HAP-1 (cell line): ENCODE measurements at regions not wholly inside any gene's neighbourhood (a gene's known extent, or its start where the extent isn't known, plus 50 kb on each side); places are given as distances from the start of the nearest gene placed in this dataset.

ENCODE experiments used
- DNase-seq, 2 experiments: peaks; one replicate each; pipeline ENCODE4 v3.0.0-alpha.2; 2016 to 2020; ENCODE audit warnings: low spot score in 2 of 2
- H3K27me3 ChIP-seq: fragments of 250-450 bp; sonication (Bioruptor Pico); 2 replicates; pipeline ENCODE4 v1.5.1; 2020; ENCODE audit warnings: low read depth, mild to moderate bottlenecking, moderate library complexity
- H3K36me3 ChIP-seq: fragments of 250-450 bp; sonication (Bioruptor Pico); replicated peaks from 2 replicates; pipeline ENCODE4 v1.5.1; 2020; ENCODE audit warnings: mild to moderate bottlenecking
- H3K4me1 ChIP-seq: fragments of 250-450 bp; sonication (Bioruptor Pico); 2 replicates; pipeline ENCODE4 v1.5.1; 2020; ENCODE audit warnings: mild to moderate bottlenecking
- H3K4me3 ChIP-seq: fragments of 250-450 bp; sonication (Bioruptor Pico); 2 replicates; pipeline ENCODE4 v1.5.1; 2020; ENCODE audit warnings: mild to moderate bottlenecking, moderate library complexity
- H3K9me3 ChIP-seq: fragments of 250-450 bp; sonication (Bioruptor Pico); 2 replicates; pipeline ENCODE4 v1.5.1; 2020; ENCODE audit warnings: mild to moderate bottlenecking, moderate library complexity
- in situ Hi-C: fragments of 300-500 bp; cut with MboI; formaldehyde crosslinking; loops from 3 replicates; pipeline ENCODE4 v1.14.3; 2020; ENCODE audit warnings: low sequenced_read_pairs, inconsistent platforms, mixed read lengths

DNA sequence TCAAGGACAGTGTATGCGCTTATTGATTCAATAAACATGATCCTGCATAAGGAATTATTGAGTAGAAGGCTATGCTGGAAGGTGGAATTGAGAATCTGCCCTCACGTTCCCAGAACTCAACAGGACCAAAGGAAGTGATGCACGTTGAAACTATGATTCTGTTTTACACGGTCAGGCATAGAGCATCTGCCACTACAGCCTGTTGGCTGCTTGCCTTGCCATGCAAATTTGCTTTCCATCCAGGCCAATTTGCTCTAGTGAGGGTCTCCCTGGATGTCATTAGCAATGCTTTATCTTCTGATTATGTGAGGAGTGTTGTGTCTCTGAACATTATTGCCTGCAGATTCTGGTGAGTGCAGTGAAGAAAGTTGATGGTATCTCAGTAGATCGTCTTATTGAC is 132.9 kb downstream of the ADRA2A start:
- Histone ChIP-seq H3K4me1 (no peaks in the 10 kb centered on the region), H3K4me3 (no peak overlapping the region), H3K36me3 (no peaks in the 10 kb centered on the region), H3K9me3 (no peaks in the 10 kb centered on the region), H3K27me3 (no peaks in the 10 kb centered on the region)
- DNase-seq: no peak
- in situ Hi-C loops: no loop called here

DNA sequence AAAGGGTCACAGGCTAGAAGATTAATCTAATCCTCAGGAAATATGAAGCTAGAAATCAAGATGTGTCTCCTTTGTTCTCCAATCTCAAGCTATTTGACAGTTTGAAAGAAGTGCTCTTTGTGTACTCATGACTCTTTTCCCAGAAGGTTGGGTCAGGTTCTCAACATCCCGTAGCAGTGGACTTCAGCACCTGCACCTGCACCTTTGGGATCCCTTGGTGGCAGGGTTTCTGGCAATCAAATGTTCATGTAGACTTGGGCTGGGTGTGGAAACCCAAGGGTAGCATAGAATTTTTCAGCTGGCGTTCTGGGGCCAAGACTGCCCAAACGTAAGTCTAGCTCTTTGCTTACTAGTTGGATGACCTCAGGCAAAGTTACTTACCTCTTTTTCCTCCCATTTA is 134.4 kb downstream of the ADRA2A start:
- no peak overlapping the region for H3K4me3 ChIP-seq
- no peaks in the 10 kb centered on the region for H3K4me1 ChIP-seq
- DNase-seq: no peak
- no peaks in the 10 kb centered on the region for H3K36me3 ChIP-seq
- in situ Hi-C loops: no loop called here
- H3K27me3 ChIP-seq: no peaks in the 10 kb centered on the region
- H3K9me3 ChIP-seq: no peaks in the 10 kb centered on the region

DNA sequence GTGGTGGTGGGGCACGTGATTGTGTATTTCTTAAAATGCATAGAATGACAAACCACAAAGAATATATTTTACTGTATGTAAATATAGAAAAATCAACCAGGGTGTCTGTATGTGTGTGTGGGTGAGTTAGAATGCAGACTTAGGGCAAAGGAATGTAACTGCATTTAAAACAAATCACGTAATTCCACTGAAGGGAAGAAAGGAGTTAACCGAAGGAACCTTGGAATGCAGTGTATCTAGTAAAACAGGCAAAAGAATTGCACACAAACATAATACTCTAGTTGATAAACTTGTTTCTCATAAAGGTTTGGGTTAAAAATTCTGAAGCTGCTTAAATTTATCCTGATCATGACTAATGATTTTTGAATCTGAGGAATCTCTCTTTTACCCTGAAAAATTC is 134.9 kb downstream of the ADRA2A start:
- Histone ChIP-seq H3K4me3 (no peak overlapping the region), H3K36me3 (no peaks in the 10 kb centered on the region)
- in situ Hi-C loops: no loop called here

DNA sequence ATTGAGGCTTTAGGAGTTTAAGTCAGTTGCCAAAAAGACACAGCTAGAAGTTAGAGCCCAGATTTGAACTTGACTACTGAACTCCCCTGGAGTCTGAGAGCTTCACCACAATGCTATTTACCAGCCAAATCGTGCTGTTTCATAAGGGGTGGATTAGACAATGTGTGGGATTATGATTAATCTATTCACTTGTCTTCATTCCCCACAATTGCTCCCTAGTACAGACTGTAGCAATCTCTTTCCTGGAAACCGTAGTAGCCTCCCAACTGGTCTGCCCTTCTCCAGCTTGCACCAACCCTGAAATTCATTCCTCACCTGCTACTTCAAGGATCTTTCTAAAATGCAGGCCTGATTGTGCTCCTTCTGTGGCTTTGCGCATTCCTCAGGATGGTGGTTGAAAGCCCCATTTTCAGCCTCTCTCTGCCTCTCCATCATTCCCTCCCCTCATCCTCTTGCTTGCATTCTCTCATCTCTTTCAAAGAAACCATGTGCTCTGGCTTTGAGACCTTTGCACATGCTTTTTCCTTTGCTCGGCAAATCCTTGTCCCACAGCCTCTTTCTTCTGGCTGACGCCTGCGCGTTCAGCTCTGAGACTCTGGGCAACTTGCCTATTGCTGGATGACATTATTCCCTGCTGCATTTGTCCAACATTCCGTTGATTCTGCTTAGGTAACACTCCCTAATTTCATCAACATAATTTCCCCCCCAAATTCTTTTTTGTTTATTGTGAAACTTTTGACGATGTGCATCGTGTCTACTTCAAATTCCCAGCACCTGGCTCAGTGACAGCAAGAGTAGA is 145.1 kb downstream of the ADRA2A start:
- H3K4me1 ChIP-seq: no peaks in the 10 kb centered on the region
- no peak for DNase-seq
- no peaks in the 10 kb centered on the region for H3K36me3 ChIP-seq
- in situ Hi-C loops: no loop called here
- H3K4me3 ChIP-seq: no peak overlapping the region
- no peaks in the 10 kb centered on the region for H3K9me3 ChIP-seq
- no peaks in the 10 kb centered on the region for H3K27me3 ChIP-seq

More for the DNA sequence above, 134.9 kb downstream of the ADRA2A start:
- no peak for DNase-seq
- Histone ChIP-seq H3K4me1 (no peaks in the 10 kb centered on the region), H3K9me3 (no peaks in the 10 kb centered on the region), H3K27me3 (no peaks in the 10 kb centered on the region)

DNA sequence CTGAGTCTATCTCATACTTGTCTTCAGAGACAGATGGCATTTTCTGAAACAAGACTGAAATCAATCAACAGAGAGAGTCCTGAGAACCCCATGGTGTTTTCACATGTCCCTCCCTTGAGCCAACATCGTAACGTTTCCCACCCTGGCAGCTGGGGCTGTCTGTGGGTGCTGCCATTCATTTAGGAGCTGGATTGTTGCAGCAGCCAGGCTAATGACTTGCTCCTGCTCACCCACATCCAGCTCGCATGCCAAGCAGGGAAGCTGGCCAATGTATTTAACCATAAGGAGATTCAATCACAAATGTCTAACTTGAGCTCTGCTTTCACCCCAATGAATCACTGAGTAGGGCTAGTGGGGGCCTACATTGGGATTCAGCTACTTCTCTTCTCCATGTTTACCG is 146.1 kb downstream of the ADRA2A start:
- Histone ChIP-seq H3K27me3 (no peaks in the 10 kb centered on the region), H3K9me3 (no peaks in the 10 kb centered on the region), H3K36me3 (no peaks in the 10 kb centered on the region), H3K4me1 (no peaks in the 10 kb centered on the region), H3K4me3 (no peak overlapping the region)
- in situ Hi-C loops: no loop called here
- no peak for DNase-seq

DNA sequence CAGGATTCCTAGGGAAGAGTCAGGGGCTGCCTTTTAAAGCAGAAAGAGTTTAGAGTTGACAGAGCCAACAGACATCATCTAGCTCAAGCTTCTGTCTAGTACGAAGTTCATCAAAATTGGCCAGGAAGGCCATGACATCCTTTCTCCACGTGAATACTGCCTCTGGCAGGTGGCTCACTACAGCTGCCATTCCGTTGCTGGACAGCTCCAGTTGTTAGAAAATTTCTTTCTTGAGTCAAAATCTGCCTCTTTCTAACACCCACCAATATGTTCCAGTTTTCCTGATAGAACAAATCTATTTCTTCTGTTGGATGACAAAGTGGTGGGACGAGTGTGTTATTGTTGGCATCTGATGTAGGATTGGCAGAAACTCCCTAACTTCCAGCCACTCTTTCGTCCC is 154.9 kb downstream of the ADRA2A start:
- no peaks in the 10 kb centered on the region for H3K9me3 ChIP-seq
- in situ Hi-C loops: no loop called here
- no peak overlapping the region for H3K4me3 ChIP-seq
- no peak for DNase-seq
- no peaks in the 10 kb centered on the region for H3K27me3 ChIP-seq
- H3K36me3 ChIP-seq: no peaks in the 10 kb centered on the region
- H3K4me1 ChIP-seq: no peaks in the 10 kb centered on the region

DNA sequence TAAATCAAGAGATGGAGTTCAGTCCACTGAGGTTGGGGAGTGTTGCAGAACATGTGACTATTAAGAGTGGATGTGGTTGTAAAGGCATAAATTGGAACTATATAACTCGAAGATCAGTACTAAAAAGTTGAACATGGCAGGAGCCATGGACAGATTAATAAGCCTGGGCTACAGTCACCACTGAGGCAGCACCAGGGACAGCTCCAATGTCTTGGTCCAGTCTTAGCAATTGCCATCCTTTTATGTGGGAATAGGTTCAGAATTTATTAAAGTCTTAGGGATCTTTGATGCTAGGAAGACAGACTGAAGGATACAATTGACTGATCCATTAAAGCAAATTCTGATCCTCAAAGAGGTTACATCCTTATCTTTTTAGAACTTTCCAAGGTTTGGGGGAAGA is 156.6 kb downstream of the ADRA2A start:
- Histone ChIP-seq H3K27me3 (no peaks in the 10 kb centered on the region), H3K9me3 (no peaks in the 10 kb centered on the region), H3K4me3 (no peak overlapping the region), H3K36me3 (no peaks in the 10 kb centered on the region), H3K4me1 (no peaks in the 10 kb centered on the region)
- in situ Hi-C loops: no loop called here
- no peak for DNase-seq

DNA sequence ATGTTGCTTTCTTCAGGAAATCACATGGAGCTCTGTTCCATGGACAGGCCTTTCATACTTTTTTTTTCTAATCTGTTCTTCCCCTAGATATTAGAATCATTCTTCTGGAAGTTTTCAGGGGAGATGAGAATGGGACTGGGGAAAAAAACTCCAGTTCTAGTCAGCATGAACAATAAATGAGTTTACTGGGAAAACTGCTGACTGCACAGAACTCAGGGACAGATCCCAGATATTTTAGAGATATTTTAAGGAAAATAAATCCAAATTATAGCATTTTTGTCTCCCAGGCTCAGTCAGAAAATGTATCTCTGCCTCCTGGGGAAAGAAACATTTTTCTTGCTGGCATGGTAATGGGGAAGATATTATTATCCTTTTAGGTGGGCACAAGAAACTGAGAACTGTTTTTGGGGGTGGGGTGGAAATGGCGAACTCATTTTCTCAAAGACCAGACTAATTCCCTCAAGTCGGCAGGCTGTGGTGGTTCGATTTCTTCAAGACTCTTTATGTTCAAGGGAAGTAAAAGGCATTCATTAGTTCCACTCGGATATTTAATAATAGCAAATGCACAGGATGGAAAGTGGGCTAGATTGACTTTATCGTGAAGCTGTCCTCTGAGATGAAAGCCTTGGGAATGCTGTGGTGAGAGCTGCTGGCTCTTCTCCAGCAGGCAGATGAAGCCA is 157.5 kb downstream of the ADRA2A start:
- in situ Hi-C loops: no loop called here
- no peaks in the 10 kb centered on the region for H3K36me3 ChIP-seq
- H3K4me3 ChIP-seq: no peak overlapping the region
- H3K4me1 ChIP-seq: no peaks in the 10 kb centered on the region
- no peaks in the 10 kb centered on the region for H3K9me3 ChIP-seq
- H3K27me3 ChIP-seq: no peaks in the 10 kb centered on the region
- no peak for DNase-seq

DNA sequence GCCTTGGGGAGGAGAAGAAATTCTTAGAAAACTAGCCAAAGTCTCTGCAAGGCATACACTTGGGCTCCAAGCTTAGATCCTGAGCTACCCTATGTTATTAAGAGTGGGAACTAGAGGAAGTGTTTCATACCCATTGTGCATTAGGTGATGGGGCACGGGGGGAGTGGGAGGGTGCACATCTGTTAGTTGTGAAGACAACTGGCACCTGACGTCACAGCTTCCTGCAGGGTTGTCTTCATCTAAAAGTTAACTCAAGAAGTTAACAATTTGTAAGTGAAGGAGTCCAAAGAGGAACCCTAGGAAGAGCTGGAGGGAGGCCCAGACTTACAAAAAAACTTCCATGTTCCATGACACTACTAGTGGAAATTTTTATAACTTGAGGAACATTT is 158.1 kb downstream of the ADRA2A start:
- Histone ChIP-seq H3K9me3 (no peaks in the 10 kb centered on the region), H3K4me3 (no peak overlapping the region), H3K27me3 (no peaks in the 10 kb centered on the region), H3K36me3 (no peaks in the 10 kb centered on the region), H3K4me1 (no peaks in the 10 kb centered on the region)
- DNase-seq: no peak
- in situ Hi-C loops: no loop called here

DNA sequence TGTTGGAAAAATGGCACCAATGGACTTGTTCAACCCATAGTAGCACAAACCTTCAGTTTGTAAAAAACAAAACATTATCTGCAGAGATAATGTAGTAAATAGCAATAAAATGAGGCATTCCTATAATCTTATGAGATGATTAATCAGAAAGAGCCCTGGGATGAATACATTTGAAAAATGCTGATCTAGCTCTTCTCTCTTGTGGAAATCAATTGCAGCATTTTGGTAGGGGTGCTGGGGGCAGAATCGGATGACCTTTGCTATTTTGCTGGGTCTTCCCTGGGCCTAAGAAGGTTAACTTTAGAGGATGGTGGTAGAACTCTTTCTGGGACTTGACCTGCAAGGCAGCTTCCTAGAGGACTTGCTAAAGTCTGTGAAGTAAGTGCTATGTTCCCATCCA is 163.5 kb downstream of the ADRA2A start:
- DNase-seq: no peak
- in situ Hi-C loops: no loop called here
- H3K4me1 ChIP-seq: no peaks in the 10 kb centered on the region
- H3K36me3 ChIP-seq: no peaks in the 10 kb centered on the region
- H3K9me3 ChIP-seq: no peaks in the 10 kb centered on the region
- H3K27me3 ChIP-seq: no peaks in the 10 kb centered on the region
- no peak overlapping the region for H3K4me3 ChIP-seq

DNA sequence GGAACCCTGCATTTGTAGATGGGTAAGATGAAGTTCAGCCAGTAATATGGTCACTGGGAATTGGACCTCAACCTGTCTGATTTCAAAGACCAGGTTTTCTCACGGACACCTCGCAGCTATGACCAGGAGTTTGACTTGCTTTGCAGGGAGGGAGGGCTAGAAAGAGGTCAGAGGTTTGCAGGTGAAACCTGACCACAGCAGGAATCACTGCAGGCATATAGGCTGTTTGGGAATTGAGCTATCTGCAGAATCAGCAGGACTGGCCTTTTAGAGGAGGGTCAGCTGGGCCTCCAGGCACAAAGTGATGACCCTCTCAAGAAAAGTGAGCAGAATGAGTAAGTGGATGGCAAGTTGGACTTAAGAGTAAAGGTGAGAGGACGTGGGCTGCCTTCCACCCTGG is 166.3 kb downstream of the ADRA2A start:
- in situ Hi-C loops: no loop called here
- no peaks in the 10 kb centered on the region for H3K4me1 ChIP-seq
- H3K4me3 ChIP-seq: no peak overlapping the region
- no peaks in the 10 kb centered on the region for H3K9me3 ChIP-seq
- H3K27me3 ChIP-seq: no peaks in the 10 kb centered on the region
- DNase-seq: no peak
- no peaks in the 10 kb centered on the region for H3K36me3 ChIP-seq

DNA sequence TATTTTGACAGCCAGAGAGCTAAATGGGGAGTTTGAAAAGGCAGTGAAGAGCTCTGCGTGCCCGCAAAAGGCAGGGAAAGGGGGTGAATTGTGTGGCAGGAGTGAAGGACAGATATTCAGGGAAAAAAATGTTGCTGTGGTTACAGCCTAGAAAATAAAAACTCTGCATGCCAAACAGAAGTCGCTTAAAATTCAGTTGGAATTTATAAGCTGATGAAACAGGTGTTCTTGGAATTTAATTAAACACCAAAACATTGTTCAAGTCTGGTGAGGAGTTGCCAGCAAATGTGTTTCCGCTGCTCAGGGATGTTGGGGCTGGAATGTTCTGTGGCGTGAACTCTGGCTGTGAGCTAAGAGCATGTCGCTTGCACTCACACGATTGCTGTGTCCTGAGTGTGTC is 169.3 kb downstream of the ADRA2A start:
- Histone ChIP-seq H3K36me3 (no peaks in the 10 kb centered on the region), H3K4me1 (no peaks in the 10 kb centered on the region), H3K27me3 (no peaks in the 10 kb centered on the region), H3K4me3 (no peak overlapping the region), H3K9me3 (no peaks in the 10 kb centered on the region)
- DNase-seq: no peak
- in situ Hi-C loops: no loop called here

DNA sequence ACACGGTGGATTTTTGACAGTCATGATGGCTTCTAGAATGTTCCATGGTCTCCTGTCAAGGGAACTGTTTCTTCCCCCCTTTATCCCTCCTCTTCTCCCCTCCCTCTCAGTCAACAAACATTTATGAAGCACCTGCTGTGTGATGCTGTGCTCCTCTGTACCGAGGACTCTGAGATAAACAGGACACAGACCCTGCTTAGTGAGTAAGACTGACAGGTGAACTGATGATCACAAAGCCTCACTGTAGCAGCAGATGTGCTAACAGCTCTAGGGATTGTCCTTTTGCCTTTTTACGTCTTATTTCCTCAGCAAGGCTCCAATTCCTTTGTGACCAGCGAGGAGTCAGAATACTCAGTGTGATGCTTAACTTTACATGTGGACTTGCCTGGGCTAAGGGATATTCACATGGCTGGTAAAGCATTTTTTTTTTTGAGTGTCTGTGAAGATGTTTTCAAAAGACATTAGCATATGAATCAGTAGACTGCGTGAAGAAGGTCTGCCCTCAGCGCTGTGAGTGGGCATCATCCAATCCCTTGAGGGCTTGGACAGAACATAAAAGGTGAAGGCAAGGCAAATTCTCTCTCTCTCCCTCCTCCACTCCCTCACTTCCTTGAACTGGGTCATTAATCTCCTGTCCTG is 170.1 kb downstream of the ADRA2A start:
- H3K9me3 ChIP-seq: no peaks in the 10 kb centered on the region
- no peaks in the 10 kb centered on the region for H3K36me3 ChIP-seq
- in situ Hi-C loops: no loop called here
- no peaks in the 10 kb centered on the region for H3K27me3 ChIP-seq
- no peak for DNase-seq
- H3K4me1 ChIP-seq: no peaks in the 10 kb centered on the region
- no peak overlapping the region for H3K4me3 ChIP-seq

DNA sequence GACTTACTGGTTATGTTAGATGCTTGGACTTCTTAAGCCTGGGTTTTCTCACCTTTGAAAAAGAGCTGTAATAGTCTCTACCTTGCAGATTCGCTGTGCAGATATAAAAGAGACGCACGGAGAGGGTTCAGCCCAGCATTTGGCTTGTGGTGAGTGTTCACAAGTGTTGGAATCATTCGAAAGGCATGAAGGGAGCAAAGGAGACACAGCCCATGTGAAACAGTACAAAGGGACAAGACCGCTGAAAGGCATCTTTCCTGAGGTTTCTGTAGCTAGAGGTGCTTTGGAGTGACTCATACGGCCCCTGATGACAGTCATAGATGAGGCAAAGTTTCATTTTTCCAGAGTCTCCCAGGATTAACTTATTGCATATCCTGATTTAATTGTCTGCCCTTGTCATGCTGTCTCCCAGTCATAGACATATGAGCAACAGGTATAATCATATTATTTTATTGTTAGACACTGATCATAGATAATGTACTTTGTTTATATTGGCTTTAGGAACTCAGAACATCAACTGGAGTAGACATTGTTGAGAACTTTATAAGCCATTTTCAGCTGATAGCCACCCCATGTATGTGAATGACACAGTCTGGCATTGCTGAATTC is 171.1 kb downstream of the ADRA2A start:
- Histone ChIP-seq H3K27me3 (no peaks in the 10 kb centered on the region), H3K9me3 (no peaks in the 10 kb centered on the region), H3K36me3 (no peaks in the 10 kb centered on the region), H3K4me3 (no peak overlapping the region), H3K4me1 (no peaks in the 10 kb centered on the region)
- no peak for DNase-seq
- in situ Hi-C loops: no loop called here
